EL (cell line): ENCODE measurements at regions not wholly inside any gene's neighbourhood (a gene's known extent, or its start where the extent isn't known, plus 50 kb on each side); places are given as distances from the start of the nearest gene placed in this dataset.

ENCODE experiments used
- DNase-seq: peaks from one replicate; pipeline ENCODE4 v3.0.0-alpha.2; 2016

DNA sequence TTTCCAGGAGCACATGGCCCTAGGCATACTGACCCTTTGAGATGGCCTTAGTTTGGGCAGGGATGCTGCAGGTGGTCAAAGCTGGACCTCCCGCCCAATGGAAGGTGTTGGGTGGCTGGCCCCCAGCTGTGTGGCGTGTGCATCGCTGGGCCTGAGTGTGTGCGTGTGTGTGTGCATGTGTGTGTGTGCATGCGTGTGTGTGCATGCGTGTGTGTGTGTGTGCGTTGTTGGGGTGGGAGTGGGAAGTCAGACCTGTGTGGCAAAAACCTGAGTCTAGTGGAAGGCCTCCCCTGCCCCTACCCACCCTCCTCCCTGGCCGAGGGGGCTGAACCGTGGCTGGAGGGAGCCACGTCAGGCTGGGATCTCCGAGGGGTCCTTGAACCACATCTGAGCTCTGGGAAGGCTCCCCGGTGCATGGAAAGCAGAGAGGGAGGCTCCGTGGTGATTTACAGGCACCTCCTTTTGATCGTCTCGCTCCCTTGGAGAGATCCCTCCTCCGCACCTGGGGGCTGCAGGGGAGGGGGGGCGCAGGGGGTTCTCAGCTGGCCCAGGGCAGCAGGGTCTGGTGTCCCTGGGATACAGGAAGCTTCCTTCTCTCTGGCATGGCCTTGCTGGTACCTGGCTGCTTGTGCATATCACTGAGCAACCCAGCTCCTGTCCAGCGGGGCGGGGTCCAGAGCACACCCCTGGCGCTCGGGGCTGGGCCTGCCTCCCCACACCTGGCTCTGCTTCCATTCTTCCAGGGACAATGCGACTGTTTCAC, 124.7 kb upstream of the WNT4 start:
- no peak for DNase-seq

DNA sequence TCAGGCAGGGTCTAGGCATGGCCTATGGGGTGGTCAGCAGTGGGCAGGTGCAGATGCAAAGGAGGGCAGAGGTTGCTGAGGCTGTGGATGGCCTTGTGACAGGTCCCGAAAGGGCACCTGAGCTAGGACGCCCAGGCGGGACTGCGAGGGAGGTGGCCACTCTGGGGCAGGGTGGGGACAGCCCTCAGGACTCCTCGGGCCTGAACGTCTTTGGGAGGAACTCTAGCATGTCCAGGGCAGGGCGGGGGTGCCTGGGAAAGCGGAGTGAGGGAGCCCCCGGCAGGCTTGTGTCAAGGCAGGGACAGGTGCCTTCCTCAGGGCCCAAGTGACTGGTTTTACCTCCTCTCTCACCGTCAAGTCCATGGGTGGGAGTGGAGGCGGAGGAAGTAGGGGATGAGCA, 125.4 kb upstream of the WNT4 start:
- DNase-seq, result no peak

GRCh38 chr1:22271847-22272801, 129.2 kb upstream of the WNT4 start:
- DNase-seq, result no peak

GRCh38 chr1:22273686-22274681, 131.1 kb upstream of the WNT4 start:
- DNase-seq, result no peak

DNA sequence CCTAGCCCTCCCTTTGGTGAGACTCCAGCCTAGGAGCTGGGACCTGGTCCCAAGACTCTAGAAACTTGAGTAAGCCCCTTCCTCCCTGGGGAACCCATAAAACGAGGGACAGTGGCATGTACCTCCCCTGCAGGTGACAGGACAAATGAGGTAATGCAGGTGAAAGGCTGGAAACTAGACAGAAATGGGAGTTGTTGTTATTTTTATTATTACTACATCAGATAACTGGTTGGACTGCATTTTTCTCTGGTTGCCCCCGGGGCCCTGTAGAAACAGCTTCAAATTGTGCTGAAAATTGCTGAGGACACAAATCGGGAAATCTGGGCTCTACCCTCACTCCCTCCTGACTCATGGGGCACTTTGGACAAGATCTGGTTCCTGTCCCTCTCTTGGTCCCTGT, 132.3 kb upstream of the WNT4 start:
- no peak for DNase-seq

- DNase-seq, result peak; percentile 54
Measured at GRCh38 chr1:22275626-22276395, 132.9 kb upstream of the WNT4 start.

DNA sequence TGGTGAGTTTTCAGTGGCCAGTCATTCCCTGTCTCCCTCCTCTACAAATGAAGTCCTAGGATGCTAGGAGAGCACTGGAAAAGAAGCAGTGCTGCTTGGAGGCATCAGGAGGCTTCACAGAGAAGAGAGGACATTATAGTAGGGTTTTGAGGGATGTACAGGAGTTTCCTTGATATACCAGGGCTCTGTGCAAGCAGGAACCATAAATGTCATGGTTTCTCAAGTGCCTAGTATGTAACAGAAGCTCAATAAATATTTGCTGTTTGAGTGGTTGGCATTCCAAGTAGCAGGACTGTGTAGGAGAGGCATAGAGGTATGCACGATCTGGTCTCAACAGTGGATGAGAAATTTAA, 133.5 kb upstream of the WNT4 start:
- no peak for DNase-seq

GRCh38 chr1:22277662-22278061, 134.8 kb upstream of the WNT4 start:
- DNase-seq, result no peak

GRCh38 chr1:22279735-22280134, 136.8 kb upstream of the WNT4 start:
- no peak for DNase-seq

GRCh38 chr1:22280526-22280925, 137.6 kb upstream of the WNT4 start:
- no peak for DNase-seq

DNA sequence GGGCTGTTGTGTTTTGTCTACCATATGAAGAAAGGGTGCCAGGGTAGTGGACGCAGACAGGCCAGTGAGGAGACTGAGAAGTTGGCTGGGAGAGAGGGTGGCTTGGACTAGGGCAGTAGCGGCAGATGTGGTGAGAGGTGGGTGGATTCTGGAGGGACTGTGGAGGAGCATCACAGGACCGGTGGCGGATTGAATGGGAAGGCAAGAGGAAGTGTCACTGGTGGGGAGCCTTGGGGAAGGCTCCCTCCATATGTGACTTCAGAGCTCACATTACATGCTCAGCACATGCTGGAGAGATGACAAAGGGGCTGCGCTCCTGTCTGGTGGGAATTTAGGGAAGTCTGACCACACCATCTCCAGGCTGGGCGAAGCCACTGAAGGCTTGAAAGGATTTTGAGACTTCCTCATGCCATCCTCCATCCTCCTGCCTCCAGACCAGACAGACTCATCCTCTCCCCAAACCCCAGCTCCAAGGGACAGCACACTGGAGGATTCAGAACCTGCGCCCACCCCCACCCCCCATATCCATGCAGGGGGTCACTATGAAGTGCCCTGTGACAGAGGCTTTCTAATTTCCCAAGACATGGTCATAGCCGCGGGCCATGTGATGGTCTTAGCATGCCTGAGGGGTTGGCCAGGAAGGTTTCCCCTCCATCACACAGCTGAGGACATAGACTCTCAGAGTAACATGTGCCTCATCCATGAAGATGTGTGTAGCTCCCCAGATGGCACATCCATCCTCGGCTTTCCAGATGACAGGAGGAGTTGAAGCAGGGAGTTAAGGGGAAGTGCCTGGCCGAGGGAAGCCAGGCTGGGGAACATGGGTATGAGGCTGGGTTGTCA, 138.8 kb upstream of the WNT4 start:
- no peak for DNase-seq

DNA sequence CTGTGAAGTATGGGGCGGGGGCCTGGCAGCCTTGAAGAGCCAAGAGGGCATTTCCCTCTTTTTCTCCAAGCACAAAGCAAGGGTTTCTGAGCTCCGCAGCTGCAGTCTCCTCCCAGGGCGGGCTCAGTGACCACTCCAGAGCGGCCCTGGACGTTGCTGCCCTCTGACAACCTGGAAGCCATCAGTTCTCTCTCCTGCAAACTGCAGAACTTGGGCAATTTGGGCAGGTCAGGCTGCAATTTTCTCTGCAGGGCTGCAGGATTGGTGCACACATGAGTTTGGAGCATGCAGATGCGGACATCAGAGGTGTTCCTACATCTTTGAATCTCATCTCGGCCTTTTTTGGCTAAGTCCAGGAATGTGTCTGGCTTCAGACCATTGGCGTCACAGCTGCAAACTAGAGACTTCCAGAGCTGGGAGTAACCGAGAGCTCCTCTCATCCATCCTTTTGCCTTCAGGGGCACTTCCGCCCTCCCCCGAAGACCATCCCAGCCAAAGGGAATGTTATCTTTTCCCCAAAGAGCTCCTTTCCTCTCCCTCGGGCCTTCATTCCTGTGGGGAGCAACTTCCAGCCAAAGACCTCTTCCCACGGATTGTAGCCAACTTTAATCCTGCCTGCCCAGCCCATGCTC, 139.6 kb upstream of the WNT4 start:
- no peak for DNase-seq

DNA sequence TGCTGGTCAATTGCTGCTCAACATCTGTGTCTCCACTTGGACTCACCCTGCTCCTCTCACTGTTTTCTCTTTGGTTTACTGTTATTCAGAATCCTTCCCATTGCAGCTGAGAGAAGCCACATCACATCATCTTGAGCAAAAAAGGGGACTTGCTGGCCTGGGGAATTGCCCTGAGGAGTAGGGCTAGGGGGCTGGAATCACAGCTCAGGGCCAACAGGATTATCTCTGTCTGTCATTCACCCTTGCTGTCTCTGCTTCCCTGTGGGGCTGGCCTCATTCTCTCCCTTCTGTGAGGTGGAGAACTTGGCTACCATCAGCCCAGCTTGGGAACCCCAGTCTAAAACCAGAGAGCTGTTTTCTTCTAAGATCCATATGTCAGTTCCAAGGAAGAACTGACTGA, 140.7 kb upstream of the WNT4 start:
- DNase-seq, result no peak

GRCh38 chr1:22284236-22284635, 141.3 kb upstream of the WNT4 start:
- no peak for DNase-seq

- DNase-seq, result no peak
Measured at GRCh38 chr1:22284906-22285548, 142.1 kb upstream of the WNT4 start.

GRCh38 chr1:22285549-22286396, 142.9 kb upstream of the WNT4 start:
- no peak for DNase-seq

DNA sequence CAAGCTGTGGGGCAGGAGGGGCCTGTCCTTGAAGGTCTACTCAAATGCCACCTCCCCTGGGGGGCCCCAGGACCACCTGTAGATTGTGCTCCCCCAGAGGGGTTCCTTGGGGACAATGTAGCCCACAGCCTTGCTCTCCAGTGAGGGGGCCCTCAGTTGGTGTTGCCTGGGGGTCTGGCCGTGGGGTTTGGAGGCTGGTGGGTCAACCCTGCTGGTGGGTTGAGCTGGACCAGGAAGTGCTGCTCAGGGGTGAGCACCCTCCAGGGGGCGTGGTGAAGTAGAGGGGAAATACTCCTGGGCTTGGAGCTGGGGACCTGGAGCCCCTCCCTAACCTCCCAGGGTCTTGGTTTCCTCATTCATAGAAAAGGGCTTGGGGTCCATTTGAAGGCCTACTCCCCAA, 143.6 kb upstream of the WNT4 start:
- no peak for DNase-seq

- no peak for DNase-seq
Measured at GRCh38 chr1:22287273-22287672, 144.4 kb upstream of the WNT4 start.

- no peak for DNase-seq
Measured at GRCh38 chr1:22287946-22288520, 145.1 kb upstream of the WNT4 start.
